Activated CD4-positive, alpha-beta T cell treated with anti-CD3 and anti-CD28 coated beads, Interleukin-2, amount 50 U/mL, for 24 hours (primary cell): ENCODE measurements at regions not wholly inside any gene's neighbourhood (a gene's known extent, or its start where the extent isn't known, plus 50 kb on each side); places are given as distances from the start of the nearest gene placed in this dataset.

Experiments used
- DNase-seq, 2 donors: peaks; one replicate each; pipeline ENCODE4 v3.0.0-alpha.2; 2020; ENCODE audit warnings: low read depth in 1 of 2, low spot score in 1 of 2

DNA sequence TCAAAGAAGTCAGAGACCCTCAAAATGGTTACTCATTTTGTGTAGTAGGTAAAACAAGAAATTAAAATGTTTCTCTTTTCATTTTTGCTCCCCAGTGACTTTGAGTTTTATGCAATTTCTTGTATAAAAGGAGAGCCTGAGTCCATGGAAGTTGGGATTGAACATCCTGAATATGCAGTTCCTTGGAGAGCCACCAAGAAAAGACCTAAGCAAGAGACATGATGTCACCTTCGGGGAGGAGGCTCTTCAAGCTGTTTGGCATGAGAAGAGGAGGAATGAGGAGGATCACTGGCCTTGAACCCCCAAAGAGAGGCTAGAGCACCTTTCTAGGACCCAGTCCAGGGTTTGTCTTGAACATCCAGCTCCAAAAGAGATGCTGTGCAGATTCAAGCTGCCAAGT, 62.3 kb upstream of the CALM2 start:
- DNase-seq = no peak

DNA sequence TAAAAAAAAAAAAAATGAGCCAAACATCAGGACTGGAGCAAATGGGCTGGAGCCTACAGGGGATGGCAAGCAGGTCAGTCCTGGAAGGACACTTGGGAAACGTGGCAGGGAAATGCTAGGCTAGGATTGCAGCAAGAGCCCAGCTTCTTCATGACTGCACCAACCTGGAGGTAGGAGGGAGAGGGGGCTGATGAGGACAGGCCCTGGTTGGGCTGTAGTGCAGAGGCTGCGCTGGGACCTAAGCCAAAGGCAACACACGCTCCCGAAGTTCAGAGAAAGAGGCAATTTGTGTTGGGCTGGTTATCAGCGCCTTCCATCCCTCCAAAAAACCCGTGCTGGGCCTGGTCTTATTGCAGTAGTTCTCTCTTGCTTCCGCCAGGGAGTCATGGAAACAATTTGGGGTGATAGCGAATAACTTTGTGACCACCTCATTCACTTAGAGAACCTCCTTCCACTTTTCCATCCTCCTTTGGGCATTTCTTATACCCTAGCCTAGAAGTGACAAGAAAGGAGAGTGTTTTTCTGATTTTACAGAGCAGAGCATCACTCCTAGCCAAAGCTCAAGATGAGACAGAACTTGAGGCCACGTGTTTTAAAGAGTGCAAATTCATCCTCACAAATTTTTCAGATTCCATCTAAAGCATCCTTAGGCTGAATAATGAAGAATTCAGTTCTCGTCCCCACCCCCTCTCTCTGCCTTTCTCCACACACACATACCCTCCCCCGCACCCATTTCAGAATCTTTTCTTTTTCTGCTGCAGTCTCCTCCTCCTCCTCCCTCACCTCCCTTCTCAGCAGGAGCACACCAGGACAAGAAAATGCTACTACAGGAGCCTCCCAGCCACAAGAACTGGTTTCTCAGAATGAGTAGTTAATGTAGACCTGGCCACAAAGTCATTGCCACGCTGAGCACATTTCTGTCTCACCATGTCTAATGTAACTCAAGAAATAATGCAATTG, 61.3 kb upstream of the CALM2 start:
- DNase-seq = no peak

- DNase-seq = no peak
These were observed 60.3 kb upstream of the CALM2 start for GRCh38 chr2:47236503-47237215.

GRCh38 chr2:47235132-47235531, 58.8 kb upstream of the CALM2 start:
- DNase-seq = no peak

- DNase-seq = no peak
These were observed 58.1 kb upstream of the CALM2 start for GRCh38 chr2:47234456-47234855.

DNA sequence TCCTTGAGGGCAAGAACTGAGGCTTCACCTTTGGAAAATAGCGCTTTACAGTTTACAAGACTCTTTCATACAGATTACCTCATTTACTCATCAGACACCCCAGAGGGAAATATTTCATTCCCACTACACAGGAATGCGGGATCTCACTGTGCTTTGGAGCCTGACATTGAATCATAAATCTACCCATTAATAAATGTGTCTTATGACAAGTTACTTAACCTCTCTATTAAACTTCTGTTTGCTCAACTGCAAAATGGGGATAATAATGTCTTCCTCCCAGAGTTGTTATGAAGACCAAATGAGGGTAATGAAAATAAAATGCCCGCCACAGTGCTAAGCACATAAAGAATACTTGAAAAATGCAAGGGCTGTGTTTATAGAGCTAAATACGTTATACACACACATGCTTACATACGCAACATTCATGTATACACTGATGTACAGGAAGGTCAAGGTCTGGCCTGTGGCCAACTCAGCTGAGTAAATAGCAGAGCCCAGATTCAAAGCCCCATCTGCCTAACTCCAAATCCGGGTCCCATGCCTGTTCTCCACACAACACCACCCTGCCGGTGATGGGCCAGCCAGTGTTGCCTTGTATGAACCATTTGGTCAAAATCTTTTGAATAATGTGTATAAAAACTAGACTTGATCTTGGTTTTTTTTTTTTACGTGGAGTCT, 56.6 kb upstream of the CALM2 start:
- no peak for DNase-seq

DNA sequence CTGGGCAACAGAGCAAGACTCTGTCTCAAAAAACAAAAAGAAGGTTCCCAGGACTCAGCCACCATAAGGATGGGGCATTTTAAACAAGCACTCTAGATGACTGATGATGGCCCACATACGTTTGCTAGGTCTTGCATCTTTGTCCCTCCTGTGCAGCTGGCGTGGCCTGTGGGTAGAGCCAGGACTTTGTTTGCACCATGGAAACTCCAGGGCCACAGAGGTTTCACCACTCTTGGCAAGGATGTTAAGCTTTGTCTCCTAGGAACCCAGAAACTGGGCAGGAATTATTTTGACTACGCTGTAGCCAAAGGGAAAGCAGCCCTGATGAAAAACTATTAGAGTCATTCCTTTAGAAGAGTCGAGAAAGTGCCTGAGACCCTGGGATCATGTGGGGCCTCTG, 54.1 kb upstream of the CALM2 start:
- no peak for DNase-seq

GRCh38 chr2:47227532-47228279, 51.4 kb upstream of the CALM2 start:
- no peak for DNase-seq

GRCh38 chr2:47226923-47227220, 50.6 kb upstream of the CALM2 start:
- DNase-seq = no peak

DNA sequence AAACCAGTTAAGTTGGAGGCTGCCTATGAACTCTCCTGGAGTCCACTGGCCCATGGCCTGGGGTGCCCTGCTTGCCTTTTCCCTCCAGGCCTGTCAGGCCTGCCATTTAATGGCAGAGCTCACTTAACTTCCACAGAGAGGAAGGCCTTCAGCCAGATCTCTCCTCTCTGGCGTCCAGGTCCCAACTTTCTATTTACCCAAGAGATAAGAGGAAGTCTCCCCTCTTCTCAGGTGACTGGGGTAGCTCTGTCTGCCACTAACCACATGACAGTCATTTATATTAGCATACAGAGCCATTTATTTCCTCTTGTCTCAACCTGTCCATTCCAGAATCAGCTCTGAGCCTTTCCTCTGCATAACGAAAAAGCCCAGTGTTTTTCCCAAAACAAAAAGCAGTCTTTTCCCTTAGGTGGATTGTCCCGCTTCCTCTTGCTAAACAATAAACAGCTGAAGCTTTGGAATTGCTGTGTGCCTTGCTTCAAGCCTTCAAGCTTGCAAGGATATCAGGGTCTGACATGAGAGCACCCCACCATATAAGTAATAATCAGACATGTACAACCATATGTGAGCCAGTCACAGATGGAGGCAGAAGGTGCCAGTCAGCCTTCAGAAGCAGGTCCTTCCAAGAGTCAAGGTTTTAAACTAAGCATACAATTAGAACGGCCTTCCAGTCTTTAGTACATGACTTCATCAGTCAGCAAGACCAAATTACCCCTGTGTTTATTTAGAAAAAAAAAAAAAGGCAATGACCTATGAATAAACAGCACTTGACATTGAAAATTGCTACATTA, 50.0 kb upstream of the CALM2 start:
- no peak for DNase-seq
